SK-N-SH treated with all-trans-retinoic acid at 6 μM for 48 hours (cell line): ENCODE measurements at regions not wholly inside any gene's neighbourhood (a gene's known extent, or its start where the extent isn't known, plus 50 kb on each side); places are given as distances from the start of the nearest gene placed in this dataset.
"Not testable (repeated sequence)": the region's sequence is repeated elsewhere in the genome, so short reads cannot be mapped to it uniquely, and the experiment has no call there.

Source experiments
- ATAC-seq: fragments of 200-7000 bp; cut with Tn5 transposase; 3 replicates; pipeline ENCODE4 v1.9.1; 2020; ENCODE audit warnings: mild to moderate bottlenecking, moderate library complexity
- ARNTL ChIP-seq: fragments of 450-650 bp; formaldehyde crosslinking; IDR thresholded peaks from 2 replicates; pipeline ENCODE4 v1.5.0; 2020; ENCODE audit warnings: low read depth, mild to moderate bottlenecking, moderate library complexity, borderline replicate concordance
- BACH2 ChIP-seq: fragments of 250-450 bp; sonication (Bioruptor Pico); IDR thresholded peaks from 2 replicates; pipeline ENCODE4 v1.9.0; 2021; ENCODE audit warnings: mild to moderate bottlenecking, borderline replicate concordance
- CSDC2 ChIP-seq: fragments of 250-450 bp; sonication (Bioruptor Pico); IDR thresholded peaks from 2 replicates; pipeline ENCODE4 v1.5.0; 2020; ENCODE audit warnings: mild to moderate bottlenecking, moderate library complexity
- ESRRG ChIP-seq: fragments of 250-450 bp; sonication (Bioruptor Pico); IDR thresholded peaks from 2 replicates; pipeline ENCODE4 v1.6.1; 2021; ENCODE audit warnings: mild to moderate bottlenecking
- GLIS3 ChIP-seq: fragments of 250-450 bp; sonication (Bioruptor Pico); IDR thresholded peaks from 2 replicates; pipeline ENCODE4 v1.5.0; 2020; ENCODE audit warnings: mild to moderate bottlenecking, moderate library complexity
- ISL1 ChIP-seq: fragments of 250-450 bp; sonication (Bioruptor Pico); IDR thresholded peaks from 2 replicates; pipeline ENCODE4 v2.1.2; 2022; ENCODE audit warnings: mild to moderate bottlenecking, moderate library complexity
- OSR1 ChIP-seq: fragments of 250-450 bp; sonication (Bioruptor Pico); IDR thresholded peaks from 2 replicates; pipeline ENCODE4 v1.8.0; 2022; ENCODE audit warnings: moderate library complexity, mild to moderate bottlenecking, inconsistent platforms
- PPARA ChIP-seq: fragments of 250-450 bp; sonication (Bioruptor Pico); IDR thresholded peaks from 2 replicates; pipeline ENCODE4 v1.5.0; 2020; ENCODE audit warnings: mild to moderate bottlenecking, borderline replicate concordance
- RARB ChIP-seq: fragments of 250-450 bp; sonication (Bioruptor Pico); IDR thresholded peaks from 2 replicates; pipeline ENCODE4 v1.8.0; 2021; ENCODE audit warnings: mild to moderate bottlenecking, moderate library complexity
- SNAI2 ChIP-seq: fragments of 250-450 bp; sonication (Bioruptor Pico); IDR thresholded peaks from 2 replicates; pipeline ENCODE4 v1.5.0; 2020; ENCODE audit warnings: mild to moderate bottlenecking, moderate library complexity
- TCF4 ChIP-seq: fragments of 250-450 bp; sonication (Bioruptor Pico); IDR thresholded peaks from 2 replicates; pipeline ENCODE4 v1.8.0; 2021; ENCODE audit warnings: mild to moderate bottlenecking, moderate library complexity, borderline replicate concordance
- TOX ChIP-seq: fragments of 250-450 bp; sonication (Bioruptor Pico); IDR thresholded peaks from 2 replicates; pipeline ENCODE4 v1.8.0; 2021; ENCODE audit warnings: mild to moderate bottlenecking, moderate library complexity, borderline replicate concordance
- ZC3H10 ChIP-seq: fragments of 250-450 bp; sonication (Bioruptor Pico); IDR thresholded peaks from 2 replicates; pipeline ENCODE4 v1.5.1; 2021; ENCODE audit warnings: mild to moderate bottlenecking, moderate library complexity
- ZFP3 ChIP-seq: fragments of 250-450 bp; sonication (Bioruptor Pico); IDR thresholded peaks from 2 replicates; pipeline ENCODE4 v1.5.0; 2020; ENCODE audit warnings: mild to moderate bottlenecking, moderate library complexity
- ZFP30 ChIP-seq: fragments of 450-650 bp; formaldehyde crosslinking; IDR thresholded peaks from 2 replicates; pipeline ENCODE4 v1.5.0; 2022; ENCODE audit warnings: mild to moderate bottlenecking, moderate library complexity
- ZNF565 ChIP-seq: fragments of 450-650 bp; formaldehyde crosslinking; conservative IDR thresholded peaks from 2 replicates; pipeline ENCODE4 v1.5.0; 2020; ENCODE audit warnings: low read depth, mild to moderate bottlenecking, moderate library complexity
- ZNF70 ChIP-seq: fragments of 450-650 bp; formaldehyde crosslinking; IDR thresholded peaks from 2 replicates; pipeline ENCODE4 v1.5.0; 2020; ENCODE audit warnings: mild to moderate bottlenecking, moderate library complexity
- TF ChIP-seq, protein P1 (sequence below): fragments of 250-450 bp; sonication (Bioruptor Pico); IDR thresholded peaks from 2 replicates; pipeline ENCODE4 v1.5.1; 2020; ENCODE audit warnings: low read depth, mild to moderate bottlenecking, moderate library complexity

DNA sequence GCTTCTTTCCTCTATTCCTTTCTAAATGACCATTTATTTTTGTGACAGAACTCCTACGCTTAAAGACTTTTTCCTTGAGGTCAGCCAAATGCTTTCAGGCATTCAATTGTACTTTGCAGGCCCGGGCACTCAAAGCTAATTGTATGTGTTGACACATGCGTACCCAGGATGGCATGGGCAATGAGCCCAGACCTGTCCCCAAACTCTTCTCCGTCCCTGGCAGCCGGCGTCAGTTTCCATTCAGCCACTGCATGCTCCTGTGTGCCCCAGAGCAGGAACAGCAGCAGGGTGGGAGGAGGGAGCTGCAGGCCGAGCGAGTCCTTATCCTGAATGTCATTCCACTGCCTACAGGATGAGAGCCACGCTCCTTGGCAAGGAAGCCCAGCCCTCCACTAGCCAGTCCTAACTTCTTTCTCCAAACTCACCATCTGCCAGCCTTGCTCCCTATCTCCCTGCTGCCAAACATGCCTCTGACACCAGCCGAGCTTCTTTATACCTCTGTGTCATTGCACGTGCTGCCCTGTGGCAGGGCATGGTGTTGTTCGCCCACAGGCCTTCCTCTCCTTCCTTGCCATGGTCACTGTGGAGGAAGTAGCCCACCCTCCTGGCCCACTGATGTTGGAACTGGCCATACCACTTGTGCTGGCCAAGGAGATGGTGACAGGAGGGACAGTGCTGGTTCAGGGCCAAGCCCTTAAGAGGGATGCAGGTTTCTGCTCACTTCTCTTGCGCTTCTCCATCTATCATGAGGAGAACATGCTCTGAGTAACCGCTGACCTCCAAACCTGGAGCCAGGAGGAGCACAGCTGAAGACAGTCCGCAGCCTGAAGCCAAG is 116.9 kb upstream of the FHL2 start (continued):
- TF ChIP-seq ZNF565 (CRISPR knock-in tag): no peak

DNA sequence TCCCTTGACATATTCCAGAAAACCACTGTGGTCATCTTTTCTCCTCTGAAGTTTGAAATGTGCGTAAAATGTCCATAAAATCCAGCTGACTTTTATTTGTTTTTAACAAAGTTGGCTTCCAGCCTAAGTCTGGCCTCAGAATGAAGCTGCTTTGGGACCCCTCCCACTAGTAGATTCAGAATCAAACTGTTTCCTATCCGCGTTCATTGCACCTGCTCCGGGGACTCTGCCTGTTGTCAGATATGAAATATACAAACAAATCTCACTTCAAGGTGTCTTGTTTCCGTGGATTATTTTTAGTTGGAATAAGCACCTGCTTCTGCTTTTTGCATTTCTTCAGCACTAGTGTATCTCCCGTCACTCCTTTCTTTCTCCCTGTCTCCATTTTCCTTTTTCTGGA is 115.7 kb upstream of the FHL2 start:
- ATAC-seq: no peak
- TF ChIP-seq GLIS3 (no peak), BACH2 (no peak), PPARA (no peak), TCF4 (CRISPR knock-in tag) (no peak), ZFP3 (CRISPR knock-in tag) (no peak), ISL1 (CRISPR knock-in tag) (no peak), CSDC2 (CRISPR knock-in tag) (no peak), ZNF565 (CRISPR knock-in tag) (no peak), TOX (CRISPR knock-in tag) (no peak), ZNF70 (CRISPR knock-in tag) (no peak), ESRRG (CRISPR knock-in tag) (no peak), SNAI2 (no peak), RARB (no peak)
- TF ChIP-seq, all 23 proteins: peak for 0

DNA sequence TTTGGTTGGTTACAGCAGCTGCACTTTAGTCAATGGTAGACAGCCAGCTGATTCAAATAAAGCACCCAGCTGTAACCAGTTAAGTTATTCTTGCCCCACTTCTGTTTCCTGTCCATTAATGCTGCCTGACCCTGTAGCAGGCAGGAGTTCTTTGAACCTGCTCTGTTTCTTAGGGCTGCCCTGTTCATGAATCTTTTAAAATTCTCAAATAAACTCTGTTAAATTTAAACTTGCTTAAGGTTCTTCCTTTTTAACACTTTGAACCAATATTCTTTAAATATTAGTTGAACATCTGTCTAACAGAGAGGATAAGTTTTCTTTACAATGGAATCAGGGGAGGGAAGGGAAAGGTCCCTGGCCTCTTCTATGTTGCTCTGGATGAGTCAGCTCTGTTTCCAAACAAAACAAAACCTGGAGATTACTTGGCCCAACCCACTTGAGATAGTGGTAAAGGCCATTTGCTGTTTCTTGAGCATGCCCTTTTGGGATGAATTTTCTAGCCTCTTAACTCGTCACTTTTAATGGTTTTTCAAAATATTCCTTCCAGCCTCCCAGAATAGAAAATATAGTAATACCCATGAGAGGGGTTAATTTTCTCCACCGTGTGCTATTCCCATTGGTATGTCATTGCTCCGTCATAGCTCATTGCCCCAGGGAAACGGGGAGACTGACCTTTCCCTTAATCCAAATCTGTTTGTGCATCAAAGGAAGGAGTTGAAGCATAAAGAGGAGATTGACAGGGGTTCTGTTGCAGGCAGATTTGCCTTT is 112.1 kb upstream of the FHL2 start:
- no peak for ATAC-seq
- TF ChIP-seq TCF4 (CRISPR knock-in tag): no peak
- no peak for TF ChIP-seq ARNTL (CRISPR knock-in tag)
- no peak for TF ChIP-seq ESRRG (CRISPR knock-in tag)
- no peak for TF ChIP-seq PPARA
- TF ChIP-seq TOX (CRISPR knock-in tag): no peak
- no peak for TF ChIP-seq OSR1 (CRISPR knock-in tag)
- TF ChIP-seq SNAI2: no peak
- TF ChIP-seq ZC3H10: no peak
- no peak for TF ChIP-seq ZNF565 (CRISPR knock-in tag)
- TF ChIP-seq ZNF70 (CRISPR knock-in tag): no peak

DNA sequence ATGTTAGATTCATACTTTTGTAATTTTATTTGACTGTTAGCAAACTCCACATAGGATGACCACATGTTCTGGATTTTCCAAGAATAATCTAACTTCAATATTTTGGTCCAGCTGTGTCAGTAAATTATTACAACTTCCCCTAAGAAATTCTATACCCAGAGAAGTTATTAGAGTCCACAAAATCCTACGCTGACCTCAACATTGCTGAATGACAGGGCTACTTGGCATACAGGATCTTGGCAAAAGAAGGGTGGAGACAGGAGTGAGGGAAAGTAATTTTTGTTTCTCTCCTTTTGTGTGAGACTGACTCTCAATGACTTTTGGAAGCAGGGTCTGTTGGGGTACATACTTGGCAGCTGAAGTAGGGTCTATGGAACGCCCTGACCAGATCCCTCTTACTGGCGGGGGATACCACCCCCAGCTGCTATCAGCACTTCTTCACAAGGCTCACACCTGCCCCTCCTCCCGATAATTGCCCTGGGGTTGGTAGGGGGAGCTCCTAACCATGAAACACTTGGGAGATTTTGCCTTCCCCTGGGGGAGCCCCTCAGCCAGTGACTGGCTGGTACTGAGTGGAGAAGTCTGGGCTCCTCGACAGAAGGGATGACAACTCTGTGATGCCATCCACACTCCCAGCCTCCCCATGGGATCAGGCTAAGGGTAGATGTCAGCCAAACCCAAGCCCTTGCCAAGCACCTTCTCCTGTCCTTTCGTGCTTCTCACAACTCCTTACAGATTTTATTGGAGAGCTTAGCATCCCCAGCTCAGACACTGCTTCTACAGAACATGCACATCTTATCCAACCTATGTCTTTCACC is 110.6 kb upstream of the FHL2 start:
- TF ChIP-seq ZC3H10: no peak
- TF ChIP-seq GLIS3: no peak
- TF ChIP-seq ZNF565 (CRISPR knock-in tag): no peak
- no peak for TF ChIP-seq ARNTL (CRISPR knock-in tag)
- no peak for TF ChIP-seq ZFP3 (CRISPR knock-in tag)
- TF ChIP-seq TOX (CRISPR knock-in tag): no peak
- no peak for TF ChIP-seq RARB
- TF ChIP-seq SNAI2: no peak
- ATAC-seq: no peak

DNA sequence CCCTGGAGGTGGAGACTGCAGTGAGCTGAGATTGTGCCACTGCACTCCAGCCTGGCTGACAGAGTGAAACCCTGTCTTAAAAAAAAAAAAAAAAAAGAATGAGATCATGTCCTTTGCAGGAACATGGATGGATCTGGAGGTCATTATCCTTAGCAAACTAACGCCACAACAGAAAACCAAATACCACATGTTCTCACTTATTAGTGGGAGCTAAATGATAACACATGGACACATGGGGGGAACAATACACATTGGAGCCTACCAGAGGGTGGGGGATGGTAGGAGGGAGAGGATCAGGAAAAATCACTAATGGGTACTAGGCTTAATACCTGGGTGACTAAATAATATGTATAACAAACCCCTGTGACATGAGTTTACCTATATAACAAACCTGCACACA is 108.0 kb upstream of the FHL2 start:
- TF ChIP-seq TCF4 (CRISPR knock-in tag): peak; percentile 81; the same call in 1 of the 2 replicates
- not testable (repeated sequence) for ATAC-seq

DNA sequence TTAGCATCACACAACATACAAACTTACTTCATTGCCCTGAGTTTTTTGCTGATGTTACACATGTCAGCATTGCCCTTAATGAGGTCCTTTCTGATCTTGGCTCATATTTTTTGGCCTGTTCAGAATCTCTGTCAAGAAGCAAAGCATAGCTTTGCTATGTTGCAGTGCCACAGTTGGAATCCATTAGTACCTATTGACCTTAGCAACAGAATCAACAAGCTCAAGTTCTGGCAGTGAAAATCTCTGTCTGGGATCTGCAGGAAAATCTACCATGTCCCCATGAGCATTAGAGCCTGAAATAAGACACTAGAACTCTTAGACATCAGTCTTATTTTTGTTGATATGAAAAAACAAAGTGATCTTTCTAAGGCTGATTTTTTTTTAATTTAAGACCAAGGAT is 105.6 kb upstream of the FHL2 start:
- ATAC-seq: no peak

DNA sequence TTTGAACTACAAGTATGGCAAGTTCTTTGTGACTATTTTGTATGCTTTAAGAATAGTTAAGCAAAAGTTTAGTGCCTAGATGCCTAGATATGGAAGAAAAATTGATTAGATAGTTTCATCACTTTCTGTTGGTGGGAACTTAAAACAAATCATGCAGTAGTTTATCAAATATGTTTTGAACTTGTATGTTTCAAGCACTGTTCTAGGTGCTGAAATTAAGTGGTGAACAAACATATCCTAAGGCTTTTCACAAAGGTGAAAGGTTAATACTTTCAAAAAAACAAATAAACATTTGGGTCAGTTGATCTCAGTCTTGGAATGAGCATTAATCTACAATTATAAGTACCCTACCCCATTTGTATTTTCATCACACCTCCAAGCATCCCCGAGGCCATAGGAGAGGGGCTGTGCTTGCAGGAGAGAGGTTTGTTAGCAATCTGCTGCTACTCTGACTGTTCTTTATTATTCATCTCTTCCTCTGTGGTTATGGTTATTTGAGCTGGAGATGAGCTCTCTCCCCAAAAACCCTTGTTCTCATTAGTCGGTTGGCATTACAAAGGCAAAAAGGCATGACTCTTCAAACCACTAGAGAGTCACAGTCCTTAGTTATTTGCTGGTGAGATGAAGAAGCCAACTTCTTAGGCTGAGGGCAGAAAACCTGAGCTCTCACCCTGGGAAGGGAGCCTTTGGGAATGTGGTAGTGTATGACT is 103.9 kb upstream of the FHL2 start:
- no peak for TF ChIP-seq PPARA
- TF ChIP-seq ZFP30: no peak
- no peak for TF ChIP-seq TCF4 (CRISPR knock-in tag)
- TF ChIP-seq, protein P1, sequence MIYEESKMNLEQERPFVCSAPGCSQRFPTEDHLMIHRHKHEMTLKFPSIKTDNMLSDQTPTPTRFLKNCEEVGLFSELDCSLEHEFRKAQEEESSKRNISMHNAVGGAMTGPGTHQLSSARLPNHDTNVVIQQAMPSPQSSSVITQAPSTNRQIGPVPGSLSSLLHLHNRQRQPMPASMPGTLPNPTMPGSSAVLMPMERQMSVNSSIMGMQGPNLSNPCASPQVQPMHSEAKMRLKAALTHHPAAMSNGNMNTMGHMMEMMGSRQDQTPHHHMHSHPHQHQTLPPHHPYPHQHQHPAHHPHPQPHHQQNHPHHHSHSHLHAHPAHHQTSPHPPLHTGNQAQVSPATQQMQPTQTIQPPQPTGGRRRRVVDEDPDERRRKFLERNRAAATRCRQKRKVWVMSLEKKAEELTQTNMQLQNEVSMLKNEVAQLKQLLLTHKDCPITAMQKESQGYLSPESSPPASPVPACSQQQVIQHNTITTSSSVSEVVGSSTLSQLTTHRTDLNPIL (CRISPR knock-in tag): no peak
- ATAC-seq: no peak

More for the DNA sequence above, 105.6 kb upstream of the FHL2 start:
- TF ChIP-seq TCF4 (CRISPR knock-in tag): peak; percentile 26; the same call in 1 of the 2 replicates
- TF ChIP-seq BACH2: no peak
